Right hindlimb (tissue), 1 donor: ENCODE measurements at regions not wholly inside any gene's neighbourhood (a gene's known extent, or its start where the extent isn't known, plus 50 kb on each side); places are given as distances from the start of the nearest gene placed in this dataset.

ENCODE experiments used
- DNase-seq: peaks from one replicate; pipeline ENCODE4 v3.0.0-alpha.2; 2018

- no peak for DNase-seq
Observed at GRCh38 chr13:110773480-110773879, 60.0 kb downstream of the ING1 start.

GRCh38 chr13:110774051-110774450 is 60.6 kb downstream of the ING1 start:
- no peak for DNase-seq

- DNase-seq, result no peak
Observed at GRCh38 chr13:110774490-110774889, 61.0 kb downstream of the ING1 start.

GRCh38 chr13:110775576-110775975 is 62.1 kb downstream of the ING1 start:
- DNase-seq, result no peak

- DNase-seq, result no peak
Observed at GRCh38 chr13:110777251-110777820, 63.8 kb downstream of the ING1 start.

- no peak for DNase-seq
Observed at GRCh38 chr13:110779022-110779421, 65.5 kb downstream of the ING1 start.

- DNase-seq, result no peak
Observed at GRCh38 chr13:110780422-110780821, 66.9 kb downstream of the ING1 start.

- DNase-seq, result no peak
Observed at GRCh38 chr13:110782185-110782584, 68.7 kb downstream of the ING1 start.

- no peak for DNase-seq
Observed at GRCh38 chr13:110784704-110785103, 71.2 kb downstream of the ING1 start.

- no peak for DNase-seq
Observed at GRCh38 chr13:110788778-110789177, 75.3 kb downstream of the ING1 start.

GRCh38 chr13:110789871-110790270 is 76.4 kb downstream of the ING1 start:
- DNase-seq, result no peak

- no peak for DNase-seq
Observed at GRCh38 chr13:110790371-110790770, 76.9 kb downstream of the ING1 start.

GRCh38 chr13:110794209-110794608 is 80.7 kb downstream of the ING1 start:
- no peak for DNase-seq

GRCh38 chr13:110797230-110797877 is 83.9 kb downstream of the ING1 start:
- no peak for DNase-seq

GRCh38 chr13:110798081-110798994 is 84.8 kb downstream of the ING1 start:
- DNase-seq, result no peak

GRCh38 chr13:110799246-110800236 is 86.0 kb downstream of the ING1 start:
- DNase-seq, result peak; percentile 91

- DNase-seq, result no peak
Observed at GRCh38 chr13:110801044-110801443, 87.5 kb downstream of the ING1 start.

- no peak for DNase-seq
Observed at GRCh38 chr13:110802260-110802659, 88.8 kb downstream of the ING1 start.

GRCh38 chr13:110806636-110807035 is 93.1 kb downstream of the ING1 start:
- DNase-seq, result no peak

GRCh38 chr13:110807546-110807945 is 94.0 kb downstream of the ING1 start:
- no peak for DNase-seq

- no peak for DNase-seq
Observed at GRCh38 chr13:110808138-110808537, 94.6 kb downstream of the ING1 start.

GRCh38 chr13:110809871-110810486 is 96.5 kb downstream of the ING1 start:
- DNase-seq, result no peak
